GM21528 (cell line): ENCODE measurements at regions not wholly inside any gene's neighbourhood (a gene's known extent, or its start where the extent isn't known, plus 50 kb on each side); places are given as distances from the start of the nearest gene placed in this dataset.

ENCODE experiments used
- ATAC-seq: cut with Tn5 transposase; IDR thresholded peaks from one replicate; pipeline ENCODE4 v1.9.1; 2021; ENCODE audit warnings: mild to moderate bottlenecking, moderate library complexity; ENCODE audit not compliant: unreplicated experiment, low FRiP score

GRCh38 chr15:98177966-98178592, 217.6 kb downstream of the ARRDC4 start:
- ATAC-seq: no peak

- ATAC-seq: no peak
Measured at GRCh38 chr15:98178861-98179260, 218.4 kb downstream of the ARRDC4 start.

DNA sequence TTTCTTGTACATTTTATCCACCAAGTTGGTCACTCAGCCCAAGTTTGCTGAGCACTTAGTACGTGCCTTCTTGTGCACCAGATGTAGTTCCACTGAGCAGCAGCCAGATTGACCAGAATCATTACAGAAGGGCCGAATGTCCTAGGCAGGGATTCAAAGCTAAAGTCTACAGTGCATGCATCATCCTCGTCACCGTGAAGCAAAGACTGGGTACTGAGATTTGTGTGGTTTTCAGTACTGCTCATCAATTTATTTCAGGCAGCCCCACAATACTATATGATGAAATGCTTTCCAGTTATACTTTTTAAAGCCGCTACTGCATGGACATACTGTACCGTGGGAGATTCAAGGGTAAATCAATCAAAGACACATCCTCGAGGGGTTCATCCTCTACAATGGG, 227.0 kb downstream of the ARRDC4 start:
- no peak for ATAC-seq

- ATAC-seq: no peak
Measured at GRCh38 chr15:98190914-98191313, 230.4 kb downstream of the ARRDC4 start.

DNA sequence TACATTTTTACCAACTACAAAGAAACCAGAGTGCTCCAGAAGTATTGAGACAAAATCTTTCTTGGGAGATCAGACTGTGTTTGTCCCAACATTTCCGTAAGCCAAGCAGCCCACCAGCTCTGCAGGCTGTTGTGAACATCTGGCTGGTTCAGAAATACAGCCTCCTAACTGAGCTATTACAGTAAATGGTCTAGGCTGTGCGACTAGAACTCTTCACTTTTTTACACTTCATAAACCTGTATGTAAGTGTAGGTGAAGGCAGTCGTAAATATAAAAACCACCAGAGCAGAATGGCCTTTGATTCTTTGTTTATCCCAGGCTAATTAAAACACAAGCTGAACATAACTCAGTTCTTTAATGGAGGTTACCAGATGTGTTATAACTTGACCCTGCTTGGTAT, 235.3 kb downstream of the ARRDC4 start:
- ATAC-seq: no peak

GRCh38 chr15:98196371-98196770, 235.9 kb downstream of the ARRDC4 start:
- no peak for ATAC-seq

GRCh38 chr15:98202256-98202655, 241.8 kb downstream of the ARRDC4 start:
- no peak for ATAC-seq

GRCh38 chr15:98203872-98204660, 243.6 kb downstream of the ARRDC4 start:
- ATAC-seq: no peak

- ATAC-seq: no peak
Measured at GRCh38 chr15:98207928-98208327, 247.4 kb downstream of the ARRDC4 start.

DNA sequence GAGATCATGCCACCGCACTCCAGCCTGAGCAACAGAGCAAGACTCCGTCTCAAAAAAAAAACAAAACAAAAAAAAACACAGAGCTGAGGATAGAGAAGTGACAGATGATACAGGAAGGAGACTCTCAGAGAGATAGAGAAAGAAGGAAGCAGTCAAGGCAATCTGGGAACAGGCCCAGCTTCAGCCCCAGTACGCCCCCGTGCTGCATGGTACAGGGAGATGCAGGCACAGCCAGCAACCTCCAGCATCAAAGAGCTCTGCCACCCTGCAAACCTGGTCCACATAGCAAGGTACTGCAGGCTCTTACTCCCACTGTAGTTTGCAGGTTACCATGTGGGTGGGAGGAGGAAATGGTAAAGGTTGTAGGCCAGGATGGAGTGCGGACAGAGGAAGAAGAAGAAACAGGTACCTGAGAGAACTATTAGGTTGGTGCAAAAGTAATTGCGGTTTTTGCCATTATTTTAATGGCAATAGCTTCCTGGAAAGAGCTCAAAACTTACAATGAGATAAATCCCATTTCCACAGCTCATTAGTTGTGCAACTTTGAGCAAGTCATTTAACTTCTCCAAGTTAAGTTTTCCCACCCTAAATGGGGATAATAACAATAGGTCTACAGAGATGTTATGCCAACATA, 253.0 kb downstream of the ARRDC4 start:
- ATAC-seq: no peak

GRCh38 chr15:98216166-98216565, 255.7 kb downstream of the ARRDC4 start:
- ATAC-seq: no peak

GRCh38 chr15:98217356-98217755, 256.9 kb downstream of the ARRDC4 start:
- ATAC-seq: no peak

- no peak for ATAC-seq
Measured at GRCh38 chr15:98221144-98221543, 260.6 kb downstream of the ARRDC4 start.

DNA sequence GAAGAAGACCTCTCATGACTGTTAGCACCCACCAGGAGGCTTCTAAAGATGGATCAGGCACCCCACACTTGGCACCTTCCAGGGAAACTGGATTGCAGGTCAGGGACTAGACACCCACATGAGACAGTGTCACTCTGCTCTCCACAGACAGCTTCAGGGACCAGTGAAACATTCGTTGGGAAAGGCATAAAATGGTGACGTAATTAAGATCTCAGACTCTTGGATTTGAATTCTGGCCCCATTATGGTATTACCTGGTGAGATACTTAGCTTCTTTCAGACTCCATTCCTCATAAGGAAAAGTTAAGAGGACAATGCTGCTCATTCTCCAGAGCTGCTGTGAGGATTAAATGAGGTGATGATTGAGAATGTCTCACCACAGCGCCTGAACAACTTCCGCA, 261.1 kb downstream of the ARRDC4 start:
- ATAC-seq: no peak

- no peak for ATAC-seq
Measured at GRCh38 chr15:98226149-98226548, 265.6 kb downstream of the ARRDC4 start.

DNA sequence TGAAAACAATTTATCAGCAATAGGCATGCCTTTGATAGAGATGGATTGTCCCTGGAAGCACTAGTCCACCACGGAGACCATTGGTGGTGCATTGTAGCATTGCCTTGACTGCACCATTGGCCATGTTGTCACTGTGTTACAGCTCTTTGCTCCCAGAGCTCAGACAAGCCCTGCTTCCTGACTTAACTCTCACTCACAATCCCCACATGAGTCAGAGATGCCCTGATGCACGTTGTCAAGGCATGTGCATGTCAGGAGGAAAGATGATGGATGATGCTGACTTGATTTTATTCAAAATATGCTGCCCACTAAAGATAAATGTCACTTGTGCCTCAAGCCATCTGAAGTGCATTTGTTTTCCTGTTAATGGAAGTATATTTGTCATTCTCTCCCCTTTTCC, 266.1 kb downstream of the ARRDC4 start:
- no peak for ATAC-seq

DNA sequence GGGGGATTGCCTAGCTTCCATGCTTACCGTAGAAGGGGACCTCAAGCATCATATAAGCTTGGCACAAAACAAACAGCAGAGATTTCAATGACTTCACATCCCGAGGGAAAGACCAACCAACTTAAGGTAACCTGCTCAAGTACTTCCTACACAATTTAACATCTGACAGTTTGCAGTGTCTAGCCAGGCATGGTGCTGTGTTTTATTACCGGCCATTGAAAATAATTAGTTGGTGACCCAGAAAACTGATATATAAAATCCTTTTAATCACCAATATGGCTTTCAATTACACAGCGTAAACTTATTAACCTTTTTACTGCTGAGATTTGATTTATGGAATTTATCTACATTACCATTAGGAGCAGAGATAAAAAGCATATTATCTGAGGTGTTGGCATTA, 268.3 kb downstream of the ARRDC4 start:
- no peak for ATAC-seq

DNA sequence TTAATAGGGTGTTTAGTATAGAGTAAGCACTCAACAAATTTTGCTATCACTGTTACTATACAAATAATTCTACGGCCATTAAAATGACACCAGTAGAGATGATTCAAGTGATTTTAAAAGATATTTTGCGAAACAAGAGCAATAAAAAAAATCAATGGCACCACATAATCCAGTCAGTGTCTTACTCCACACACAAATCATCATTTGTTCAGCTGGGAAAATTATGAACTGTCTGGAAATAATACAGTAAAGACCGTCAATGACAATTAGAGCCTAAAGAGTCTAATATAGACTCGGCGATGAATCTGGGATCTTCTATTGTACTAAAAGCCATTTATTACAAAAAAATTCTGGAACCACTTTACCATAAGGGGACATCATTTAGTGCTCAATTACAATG, 270.5 kb downstream of the ARRDC4 start:
- no peak for ATAC-seq

- ATAC-seq: no peak
Measured at GRCh38 chr15:98231696-98232440, 271.4 kb downstream of the ARRDC4 start.

DNA sequence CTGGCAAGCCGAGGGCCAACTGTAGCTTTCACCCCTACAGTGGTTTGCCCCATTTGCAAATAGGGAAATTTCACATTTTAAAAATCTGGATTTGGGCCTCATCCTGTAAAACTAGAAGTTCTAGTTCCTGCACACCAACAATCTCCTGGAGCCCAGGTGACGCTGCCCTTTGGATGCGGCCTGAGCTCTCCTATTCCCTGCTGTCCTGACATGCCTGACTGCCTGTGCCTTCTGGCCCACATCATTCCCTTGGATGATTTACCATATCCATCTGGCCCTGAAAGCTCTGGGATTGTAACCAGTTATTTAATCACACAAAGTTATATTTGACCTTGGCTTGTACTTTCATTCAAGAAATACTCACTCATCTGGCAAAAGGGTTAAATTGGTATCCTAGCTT, 272.3 kb downstream of the ARRDC4 start:
- ATAC-seq: no peak

GRCh38 chr15:98233873-98234272, 273.4 kb downstream of the ARRDC4 start:
- no peak for ATAC-seq
